Eye (tissue), 1 donor: ENCODE measurements at regions not wholly inside any gene's neighbourhood (a gene's known extent, or its start where the extent isn't known, plus 50 kb on each side); places are given as distances from the start of the nearest gene placed in this dataset.
A peak's percentile ranks its signal among the peaks of the same experiment; 100 is the strongest.
"Not testable (repeated sequence)": the region's sequence is repeated elsewhere in the genome, so short reads cannot be mapped to it uniquely, and the experiment has no call there.

ENCODE experiments used
- DNase-seq: peaks from one replicate; pipeline ENCODE4 v3.0.0-alpha.2; 2015

DNA sequence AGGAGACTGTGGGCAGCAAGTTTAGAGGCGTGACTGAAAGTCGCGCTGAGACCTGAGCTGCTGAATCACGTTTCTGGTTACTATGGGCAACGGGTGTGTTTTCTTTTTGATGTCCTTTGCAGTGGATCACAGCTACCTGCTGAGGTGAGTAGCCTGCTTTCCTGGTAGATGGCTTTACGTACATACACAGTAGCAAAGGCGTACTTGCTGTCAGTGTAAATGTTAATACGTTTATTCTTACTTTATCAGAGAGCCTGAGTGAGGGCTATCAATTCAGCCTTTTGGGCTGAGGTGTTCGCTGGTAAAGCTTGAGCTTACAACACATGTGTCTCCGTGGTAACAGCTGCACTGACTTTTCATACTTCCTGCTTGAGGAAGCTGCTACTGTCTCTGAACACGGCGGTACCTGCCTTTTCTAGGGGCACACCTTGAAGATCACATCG lies 165.1 kb upstream of the CCZ1B start:
- peak; percentile 43 for DNase-seq

DNA sequence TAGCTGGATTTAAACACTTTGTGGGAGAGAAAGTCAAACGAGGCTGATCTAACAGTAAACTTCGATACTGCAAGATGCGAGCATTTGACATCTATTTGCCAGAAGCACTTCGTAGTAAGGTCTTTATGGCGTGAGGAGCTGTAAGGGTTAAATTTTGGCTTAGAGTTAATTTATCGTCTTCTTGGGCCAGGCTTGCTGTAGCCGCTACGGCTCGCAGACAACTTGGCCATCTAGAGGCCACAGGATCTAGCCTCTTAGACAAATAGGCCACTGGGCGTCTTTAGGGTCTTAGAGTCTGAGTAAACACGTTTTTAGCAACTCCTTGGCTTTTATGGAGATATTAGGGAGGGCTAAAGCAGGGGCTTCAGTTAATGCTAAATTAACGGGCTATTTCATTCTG lies 165.6 kb upstream of the CCZ1B start:
- DNase-seq: not testable (repeated sequence)

DNA sequence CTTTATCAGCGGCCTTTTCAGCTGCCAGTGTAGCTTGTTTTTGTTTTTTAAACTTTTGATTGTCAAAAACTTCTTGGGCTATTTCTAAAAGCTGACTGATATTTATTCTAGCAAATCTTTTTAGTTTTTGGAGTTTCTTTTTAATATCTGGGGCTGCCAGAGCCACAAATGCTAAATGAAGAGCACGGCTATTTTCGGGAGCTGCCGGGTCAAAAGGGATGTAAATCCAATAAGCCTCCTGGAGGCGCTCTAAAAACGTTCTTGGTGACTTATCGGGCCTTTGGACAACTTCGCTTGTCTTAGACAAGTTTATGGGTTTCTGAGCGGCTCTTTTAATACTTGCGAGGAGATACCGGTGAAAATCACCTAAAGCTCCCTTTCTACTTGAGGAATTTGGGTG lies 166.1 kb upstream of the CCZ1B start:
- DNase-seq: not testable (repeated sequence)

DNA sequence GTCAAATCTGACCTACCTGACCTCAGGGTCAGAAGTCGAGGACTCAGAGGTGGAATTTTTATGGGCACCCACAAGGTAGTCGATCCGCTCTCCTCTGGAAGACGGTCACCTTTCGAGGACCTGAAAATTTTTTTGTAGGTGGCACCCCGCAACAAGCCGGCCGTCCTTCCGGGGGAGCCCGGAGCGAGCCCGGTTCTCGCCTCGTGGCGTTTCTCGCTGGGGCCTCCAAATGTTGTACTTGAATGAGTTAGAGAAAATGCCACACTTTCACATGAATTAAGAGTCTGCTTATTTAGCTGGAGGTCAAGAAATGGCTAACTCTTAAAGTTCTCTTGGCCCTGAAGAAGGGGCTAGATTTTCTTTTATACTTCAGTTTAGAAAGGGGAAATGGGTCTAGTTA lies 169.0 kb upstream of the CCZ1B start:
- not testable (repeated sequence) for DNase-seq

DNA sequence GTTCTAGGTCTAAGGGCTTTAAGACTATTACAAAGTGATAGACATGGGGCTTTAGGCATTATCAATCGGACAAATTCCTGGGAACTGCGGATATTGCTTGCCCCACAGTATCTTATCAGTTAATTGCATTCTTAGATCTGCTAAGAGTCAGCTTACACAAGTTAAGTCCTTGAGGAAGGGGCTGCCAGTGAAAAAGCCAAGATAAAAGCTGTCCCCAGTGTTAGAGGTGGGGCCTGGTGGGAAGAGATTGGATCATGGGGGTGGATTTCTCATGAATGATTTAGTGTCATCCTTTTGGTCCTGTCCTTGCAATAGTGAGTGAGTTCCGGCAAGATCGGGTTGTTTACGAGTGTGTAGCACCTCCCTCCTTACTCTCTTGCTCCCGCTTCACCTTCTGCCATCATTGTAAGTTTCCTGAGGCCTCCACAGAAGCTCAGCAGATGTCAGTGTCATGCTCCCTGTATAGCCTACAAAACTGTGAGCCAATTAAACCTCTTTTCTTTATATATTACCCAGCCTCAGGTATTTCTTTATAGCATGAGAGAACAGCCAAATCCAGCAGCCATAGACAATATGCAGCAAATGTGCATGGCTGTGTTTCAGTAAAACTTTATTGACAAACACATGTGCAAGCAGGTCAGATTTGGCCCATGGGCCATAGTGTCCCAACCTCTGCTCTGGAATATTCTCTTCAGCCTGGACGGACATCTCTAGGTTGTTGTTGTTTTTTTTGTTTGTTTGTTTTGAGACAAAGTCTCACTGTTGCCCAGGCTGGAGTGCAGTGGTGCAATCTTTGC lies 169.6 kb upstream of the CCZ1B start:
- DNase-seq: not testable (repeated sequence)

DNA sequence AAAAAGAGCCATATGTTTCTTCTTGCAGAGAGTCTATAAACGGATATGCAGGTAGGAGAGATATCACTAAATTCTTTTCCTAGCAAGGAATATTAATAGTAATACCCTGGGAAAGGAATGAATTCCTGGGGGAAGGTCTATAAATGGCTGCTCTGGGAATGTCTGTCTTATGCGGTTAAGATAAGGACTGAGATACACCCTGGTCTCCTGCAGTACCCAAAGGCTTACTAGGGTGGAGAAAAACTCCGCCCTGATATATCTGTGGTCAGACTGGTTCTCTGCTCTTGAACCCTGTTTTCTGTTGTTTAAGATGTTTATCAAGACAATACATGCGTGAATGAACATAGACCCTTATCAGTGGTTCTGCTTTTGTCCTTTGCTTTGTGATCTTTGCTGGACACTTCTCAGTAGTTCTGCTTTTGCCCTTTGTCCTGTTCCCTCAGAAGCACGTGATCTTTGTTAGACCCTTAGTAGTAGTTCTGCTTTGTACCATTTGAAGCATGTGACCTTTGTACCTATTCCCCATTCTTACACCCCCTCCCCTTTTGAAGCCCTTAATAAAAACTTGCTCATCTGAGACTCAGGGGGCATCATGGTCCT lies 173.1 kb upstream of the CCZ1B start:
- not testable (repeated sequence) for DNase-seq

DNA sequence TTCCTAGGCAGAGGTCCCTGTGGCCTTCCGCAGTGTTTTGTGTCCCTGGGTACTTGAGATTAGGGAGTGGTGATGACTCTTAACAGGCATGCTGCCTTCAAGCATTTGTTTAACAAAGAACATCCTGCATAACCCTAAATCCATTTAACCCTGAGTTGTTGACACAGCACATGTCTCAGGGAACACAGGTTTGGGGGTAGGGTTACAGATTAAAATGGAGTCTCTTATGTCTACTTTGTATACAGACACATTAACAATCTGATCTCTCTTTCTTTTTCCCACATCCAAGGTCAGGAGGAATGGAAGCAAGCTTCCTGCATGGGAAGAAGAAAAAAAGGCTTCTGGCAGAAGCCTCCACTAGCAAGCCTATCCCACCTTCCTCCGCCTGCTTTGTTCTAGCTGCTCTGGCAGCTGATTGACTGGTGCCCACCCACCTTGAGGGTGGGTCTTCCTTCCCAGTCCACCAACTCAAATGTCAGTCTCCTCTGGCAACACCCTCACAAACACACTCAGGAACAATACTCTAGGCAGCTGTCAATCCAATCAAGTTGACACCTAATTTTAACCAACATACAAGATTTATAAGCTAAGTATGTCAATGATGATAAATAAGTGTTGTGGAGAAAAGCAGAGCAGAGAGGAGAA lies 176.5 kb upstream of the CCZ1B start:
- DNase-seq: no peak

DNA sequence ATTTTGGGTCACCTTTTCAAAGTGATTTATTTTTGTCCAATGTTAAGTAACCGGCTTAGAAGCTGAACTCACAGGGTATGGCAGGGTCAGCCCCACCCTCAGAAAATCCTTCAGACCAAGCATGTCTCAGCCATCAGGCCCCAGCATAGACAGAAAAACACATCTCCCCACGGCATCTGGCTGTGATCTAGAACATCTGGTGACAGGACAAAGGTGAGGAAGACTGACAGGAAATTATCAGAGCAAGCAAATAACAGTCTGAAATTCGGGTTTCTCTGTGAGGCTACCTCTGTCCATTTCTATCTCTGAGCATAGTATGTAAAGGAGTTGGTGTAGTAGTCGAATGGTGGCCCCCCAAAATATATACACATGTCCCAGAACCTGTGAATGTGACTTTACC lies 177.0 kb upstream of the C1GALT1 start:
- no peak for DNase-seq

DNA sequence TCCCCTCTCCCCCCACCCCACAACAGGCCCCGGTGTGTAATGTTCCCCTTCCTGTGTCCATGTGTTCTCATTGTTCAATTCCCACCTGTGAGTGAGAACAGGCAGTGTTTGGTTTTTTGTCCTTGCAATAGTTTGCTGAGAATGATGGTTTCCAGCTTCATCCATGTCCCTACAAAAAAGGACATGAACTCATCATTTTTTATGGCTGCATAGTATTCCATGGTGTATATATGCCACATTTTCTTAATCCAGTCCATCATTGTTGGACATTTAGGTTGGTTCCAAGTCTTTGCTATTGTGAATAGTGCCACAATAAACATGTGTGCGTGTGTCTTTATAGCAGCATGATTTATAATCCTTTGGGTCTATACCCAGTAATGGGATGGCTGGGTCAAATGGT lies 176.4 kb upstream of the C1GALT1 start:
- DNase-seq: not testable (repeated sequence)

DNA sequence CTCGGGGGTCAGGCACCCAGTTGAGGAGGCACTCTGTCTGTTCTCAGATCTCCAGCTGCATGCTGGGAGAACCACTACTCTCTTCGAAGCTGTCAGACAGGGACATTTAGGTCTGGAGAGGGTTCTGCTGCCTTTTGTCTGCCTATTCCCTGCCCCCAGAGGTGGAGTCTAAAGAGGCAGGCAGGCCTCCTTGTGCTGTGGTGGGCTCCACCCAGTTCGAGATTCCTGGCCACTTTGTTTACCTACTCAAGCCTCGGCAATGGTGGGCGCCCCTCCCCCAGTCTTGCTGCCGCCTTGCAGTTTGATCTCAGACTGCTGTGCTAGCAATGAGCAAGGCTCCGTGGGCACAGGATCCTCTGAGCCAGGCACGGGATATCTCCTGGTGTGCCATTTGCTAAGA lies 171.1 kb upstream of the C1GALT1 start:
- DNase-seq: not testable (repeated sequence)

DNA sequence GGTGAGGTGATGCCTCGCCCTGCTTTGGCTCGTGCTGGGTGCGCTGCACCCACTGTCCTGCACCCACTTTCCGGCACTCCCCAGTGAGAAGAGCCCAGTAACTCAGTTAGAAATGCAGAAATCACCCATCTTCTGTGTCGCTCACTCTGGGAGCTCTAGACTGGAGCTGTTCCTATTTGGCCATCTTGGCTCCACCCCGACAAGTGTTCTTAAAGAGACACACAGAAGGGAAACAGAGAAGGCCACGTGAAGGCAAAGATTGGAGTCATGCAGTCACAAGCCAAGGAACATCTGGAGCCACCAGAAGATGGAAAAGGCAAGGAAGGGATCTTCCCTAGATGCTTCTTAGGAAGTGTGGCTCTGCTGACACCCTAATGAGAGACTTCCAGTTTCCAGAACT lies 170.6 kb upstream of the C1GALT1 start:
- DNase-seq: not testable (repeated sequence)

DNA sequence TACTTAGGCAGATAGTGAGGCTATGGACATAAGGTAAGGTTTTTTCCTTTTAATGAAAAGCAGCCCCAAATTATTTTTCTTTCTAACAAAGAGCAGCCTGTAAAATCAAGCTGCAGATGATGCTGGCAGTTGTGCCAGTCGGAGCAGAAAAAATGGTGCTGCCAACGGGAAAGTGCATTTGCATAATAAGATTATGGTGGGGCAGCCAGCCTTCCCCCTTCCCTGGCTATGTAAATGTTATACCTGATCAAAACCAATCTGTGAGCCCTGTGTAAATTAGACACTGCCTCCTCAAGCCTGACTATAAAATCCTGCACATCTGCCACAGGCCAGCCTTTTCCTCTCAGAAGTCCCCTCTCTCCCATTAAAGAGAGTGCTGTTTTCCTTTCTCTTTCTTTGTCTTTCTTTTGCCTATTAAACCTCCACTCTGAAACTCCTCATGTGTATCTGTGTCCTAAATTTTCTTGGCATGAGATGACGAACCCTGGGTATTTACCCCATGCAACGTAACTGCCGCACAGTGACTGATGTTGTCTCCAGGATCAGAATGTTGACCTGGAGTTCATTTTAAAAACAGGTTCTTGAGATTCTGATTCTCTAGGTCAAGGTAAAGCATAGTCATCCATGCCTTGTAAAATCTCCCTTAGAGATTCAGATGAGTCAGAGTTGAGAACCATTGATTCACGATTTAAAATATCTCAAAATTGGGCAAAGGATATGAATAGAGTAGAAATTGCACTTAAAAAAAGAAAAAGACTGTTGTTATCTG lies 167.3 kb upstream of the C1GALT1 start:
- DNase-seq: peak; percentile 77

DNA sequence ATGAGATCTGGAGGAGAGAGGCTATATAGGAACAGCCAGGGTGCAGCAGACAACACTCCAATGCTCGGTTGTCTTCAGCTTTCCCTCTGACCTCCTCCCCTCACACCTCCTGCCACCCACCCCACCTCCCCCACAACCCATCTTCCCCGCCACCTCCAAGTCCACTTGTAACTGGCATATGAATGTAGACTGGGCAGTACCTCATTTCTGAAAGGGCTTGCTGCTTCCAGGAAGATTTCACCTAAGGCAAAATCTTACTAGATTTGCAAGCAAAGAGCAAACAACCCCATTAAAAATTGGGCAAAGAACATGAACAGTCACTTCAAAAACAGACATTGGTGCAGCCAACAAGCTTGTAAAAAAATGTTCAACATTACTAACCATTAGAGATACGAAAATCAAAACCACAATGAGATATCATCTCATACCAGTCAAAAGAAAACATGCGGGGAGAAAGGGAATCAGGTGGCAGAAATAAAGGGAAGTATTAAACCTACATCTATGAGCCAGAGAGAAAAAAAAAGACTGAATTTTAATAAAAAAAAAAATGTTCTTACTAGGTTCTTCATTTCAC lies 164.6 kb upstream of the C1GALT1 start:
- no peak for DNase-seq

DNA sequence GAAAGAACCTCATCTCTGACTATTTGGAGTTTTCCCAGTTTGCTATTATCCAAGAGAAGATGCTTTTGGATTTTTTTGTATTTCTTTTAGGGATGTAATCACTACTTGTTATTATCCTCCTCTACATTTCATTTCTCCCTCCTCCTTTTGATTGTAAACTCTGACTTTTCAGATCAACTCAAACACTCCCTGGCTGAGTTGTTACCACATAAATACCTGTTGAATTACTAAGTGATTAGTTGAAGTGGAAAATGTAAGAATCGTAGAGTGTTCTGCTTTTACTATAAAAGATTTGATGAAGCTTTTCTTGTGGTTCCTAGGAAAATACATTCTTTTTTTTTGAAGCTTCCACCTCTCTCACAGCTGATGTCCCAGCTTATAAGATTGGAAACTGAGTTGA lies 164.1 kb upstream of the C1GALT1 start:
- DNase-seq: no peak

DNA sequence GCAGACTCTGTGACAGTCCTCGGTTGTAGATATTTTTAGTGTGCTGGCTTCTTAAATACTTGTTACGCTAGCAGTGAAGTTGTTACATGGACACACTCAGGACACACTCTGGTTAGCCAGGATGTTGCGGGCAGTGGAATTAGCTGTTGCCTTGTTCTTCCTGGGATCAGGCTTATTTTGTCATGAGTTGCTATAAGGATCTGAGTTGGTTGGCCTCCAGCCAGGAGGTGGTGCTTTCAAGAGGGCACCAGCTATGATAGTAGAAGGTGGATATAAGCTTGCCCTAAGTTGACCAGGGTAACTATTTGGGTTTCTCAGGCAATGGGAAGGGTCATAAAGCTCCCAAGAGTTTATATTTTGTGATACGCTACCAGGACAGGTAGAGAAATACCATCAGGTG lies 150.1 kb upstream of the C1GALT1 start:
- no peak for DNase-seq

DNA sequence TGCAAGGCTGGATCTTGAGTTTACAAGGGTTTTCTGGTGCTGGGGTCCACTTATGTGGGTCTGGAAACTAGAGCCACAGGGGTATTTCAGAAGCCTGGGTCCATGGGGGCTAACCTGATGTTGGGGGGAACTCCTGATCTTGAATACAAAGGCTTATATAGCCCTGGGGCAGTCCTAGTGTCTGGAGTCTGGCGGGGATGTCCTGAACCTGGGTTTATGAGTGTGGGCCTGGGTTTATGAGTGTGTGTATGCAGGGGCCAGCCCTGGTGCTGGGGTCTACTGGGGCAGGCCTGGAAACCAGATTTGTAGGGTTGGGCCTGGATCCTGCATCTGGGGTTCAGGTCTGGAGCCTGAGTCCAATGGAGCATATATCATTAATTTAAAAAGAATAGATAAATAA lies 146.5 kb upstream of the C1GALT1 start:
- no peak for DNase-seq

DNA sequence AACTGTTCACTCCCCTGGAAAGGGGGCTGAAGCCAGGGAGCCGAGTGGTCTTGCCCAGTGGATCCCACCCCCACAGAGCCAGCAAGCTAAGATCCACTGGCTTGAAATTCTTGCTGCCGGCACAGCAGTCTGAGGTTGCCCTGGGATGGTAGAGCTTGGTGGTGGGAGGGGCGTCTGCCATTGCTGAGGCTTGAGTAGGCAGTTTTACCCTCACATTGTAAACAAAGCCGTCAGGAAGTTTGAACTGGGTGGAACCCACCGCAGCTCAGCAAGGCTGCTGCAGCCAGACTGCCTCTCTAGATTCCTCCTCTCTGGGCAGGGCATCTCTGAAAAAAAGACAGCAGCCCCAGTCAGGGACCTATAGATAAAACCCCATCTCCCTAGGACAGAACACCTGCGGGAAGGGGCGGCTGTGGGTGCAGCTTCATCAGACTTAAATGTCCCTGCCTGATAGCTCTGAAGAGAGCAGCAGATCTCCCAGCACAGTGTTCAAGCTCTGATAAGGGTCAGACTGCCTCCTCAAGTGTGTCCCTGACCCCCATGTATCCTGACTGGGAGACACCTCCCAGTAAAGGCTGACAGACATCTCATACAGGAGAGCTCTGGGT lies 140.0 kb upstream of the C1GALT1 start:
- DNase-seq: not testable (repeated sequence)

DNA sequence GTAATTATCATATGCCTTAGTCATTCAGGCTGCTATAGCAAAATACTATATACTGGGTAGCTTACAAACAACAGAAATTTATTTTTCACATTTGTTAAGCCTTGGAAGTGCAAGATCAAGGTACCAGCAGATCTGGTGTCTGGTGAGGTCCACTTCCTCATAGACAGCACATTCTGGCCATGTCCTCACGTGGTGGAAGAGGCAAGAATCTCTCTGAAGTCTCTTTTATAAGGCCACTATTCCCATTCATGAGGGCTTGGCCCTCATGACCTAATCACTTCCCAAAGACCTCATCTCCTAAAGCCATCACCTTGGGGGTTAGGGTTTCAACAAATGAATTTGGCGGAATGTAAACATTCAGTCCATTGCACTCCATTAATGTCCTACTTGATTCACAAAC lies 137.5 kb upstream of the C1GALT1 start:
- no peak for DNase-seq

DNA sequence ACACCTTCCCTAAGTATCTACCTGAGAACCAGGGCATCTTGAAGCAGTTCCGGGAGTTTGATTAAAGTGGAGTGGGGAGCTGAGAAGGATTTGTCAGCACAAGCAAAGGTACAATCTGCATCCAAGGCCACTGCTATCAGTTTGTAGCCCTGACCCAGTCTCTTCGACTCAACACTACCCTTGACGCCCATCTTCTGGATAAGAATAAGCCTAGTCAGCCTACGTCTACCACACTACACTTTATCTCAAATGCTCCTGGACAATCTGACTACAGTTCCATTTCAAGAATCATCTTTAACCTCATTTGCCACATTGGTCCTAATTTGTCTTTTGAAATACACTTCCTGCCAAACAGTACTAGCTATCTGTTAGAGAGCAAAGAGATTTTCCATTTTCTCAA lies 134.1 kb upstream of the C1GALT1 start:
- DNase-seq: no peak

DNA sequence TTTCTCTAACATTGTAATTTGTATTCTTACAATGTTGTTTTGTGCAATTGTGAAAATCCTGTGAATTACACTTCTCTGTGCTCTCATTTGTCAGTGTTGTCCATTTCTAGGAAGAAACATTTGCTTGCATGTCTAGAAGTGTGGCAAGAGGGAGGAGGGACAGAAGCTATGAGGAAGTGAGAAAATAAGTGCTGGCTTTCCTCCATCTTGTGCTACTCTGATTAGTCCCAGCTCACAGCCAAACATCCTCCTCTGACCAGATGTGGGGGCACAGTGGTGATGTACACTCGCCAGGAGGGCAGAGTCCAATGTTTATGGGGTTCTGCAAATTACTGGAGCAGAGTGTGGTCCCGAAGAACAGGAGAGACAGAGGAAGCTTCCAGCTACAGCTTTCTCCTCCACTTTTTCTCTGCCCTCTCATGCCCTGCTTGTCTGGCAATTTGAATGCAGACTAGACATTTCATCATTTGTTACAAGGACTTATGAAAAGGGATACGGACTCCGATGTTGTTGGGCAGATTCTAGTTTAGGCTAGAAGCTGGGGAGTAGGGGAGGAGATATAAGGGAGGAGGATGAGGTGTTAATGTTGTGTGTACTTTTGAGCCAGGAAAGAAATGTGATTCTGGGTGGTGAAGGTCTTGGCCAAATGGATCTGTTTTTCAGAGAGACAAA lies 131.0 kb upstream of the C1GALT1 start:
- DNase-seq: no peak

DNA sequence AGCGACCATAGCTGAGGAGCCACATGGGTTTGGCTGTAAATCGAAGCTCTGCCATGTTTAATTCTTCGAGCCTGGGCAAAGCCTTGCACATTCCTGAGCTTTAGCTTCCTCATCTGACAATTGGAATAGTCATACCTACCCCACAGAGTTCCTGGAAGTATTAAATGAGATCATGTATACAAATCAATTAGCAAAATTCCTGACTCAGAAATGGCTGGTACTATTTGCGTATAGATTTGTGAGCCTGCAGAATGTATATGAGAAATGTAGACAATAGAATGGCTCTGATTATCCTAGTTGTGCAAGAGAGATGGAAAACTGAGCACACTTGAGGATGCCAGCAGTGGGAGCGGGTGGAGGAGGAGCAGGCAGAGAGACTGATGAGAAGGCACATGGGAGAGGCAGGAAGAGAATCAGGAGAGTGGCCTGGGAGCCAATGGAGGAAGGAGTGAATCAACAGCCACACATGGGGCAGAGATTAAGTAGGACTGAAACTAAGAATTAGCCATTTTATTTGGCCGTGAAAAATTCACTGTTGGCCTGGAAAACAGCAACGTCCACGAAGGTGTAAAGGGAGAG lies 128.0 kb upstream of the C1GALT1 start:
- no peak for DNase-seq
